K562 (cell line): ENCODE measurements at regions not wholly inside any gene's neighbourhood (a gene's known extent, or its start where the extent isn't known, plus 50 kb on each side); places are given as distances from the start of the nearest gene placed in this dataset.
A peak's percentile ranks its signal among the peaks of the same experiment; 100 is the strongest.

ENCODE experiments used
- CXXC5 ChIP-seq: fragments of 250-450 bp; sonication (Bioruptor Pico); IDR thresholded peaks from 2 replicates; pipeline ENCODE4 v1.8.0; 2022; ENCODE audit warnings: inconsistent platforms, mild to moderate bottlenecking, moderate library complexity
- FOXA1 ChIP-seq: fragments of 450-650 bp; IDR thresholded peaks from 2 replicates; pipeline ENCODE4 v1.6.1; 2016; ENCODE audit warnings: mild to moderate bottlenecking, borderline replicate concordance
- FOXA3 ChIP-seq, 2 experiments: fragments of 450-650 bp in 1 of 2; sonication (generic) in 1 of 2; formaldehyde crosslinking; IDR thresholded peaks in 1 of 2; conservative IDR thresholded peaks in 1 of 2; 2 replicates each; pipeline versions ENCODE4 v1.4.0 to v1.8.0; 2020 to 2022; ENCODE audit warnings: mild to moderate bottlenecking in 2 of 2, missing genetic modification reagents in 1 of 2
- GABPA ChIP-seq: fragments of 200-800 bp; sonication (Bioruptor generic); conservative IDR thresholded peaks from 2 replicates; pipeline ENCODE4 v1.6.1; 2016; ENCODE audit warnings: low read depth, missing genetic modification characterization, missing compliant biosample characterization
- HDAC1 ChIP-seq, 2 experiments: fragments of 450-650 bp; IDR thresholded peaks; 2 replicates each; pipeline ENCODE4 v1.6.1; 2016 to 2017; ENCODE audit warnings: inconsistent platforms in 1 of 2, mild to moderate bottlenecking in 1 of 2, moderate library complexity in 1 of 2
- HDAC8 ChIP-seq: fragments of 450-650 bp; IDR thresholded peaks from 2 replicates; pipeline ENCODE4 v1.6.1; 2016; ENCODE audit warnings: mild to moderate bottlenecking, missing genetic modification characterization, moderate library complexity, missing compliant biosample characterization
- HNRNPLL ChIP-seq: fragments of 200-400 bp; formaldehyde crosslinking; IDR thresholded peaks from 2 replicates; pipeline ENCODE4 v1.6.1; 2017; ENCODE audit warnings: low read length, low read depth, mild to moderate bottlenecking; ENCODE audit not compliant: poor library complexity, severe bottlenecking
- NUFIP1 ChIP-seq: fragments of 450-650 bp; IDR thresholded peaks from 2 replicates; pipeline ENCODE4 v1.6.1; 2018; ENCODE audit not compliant: partially characterized antibody
- PHF8 ChIP-seq: fragments of 200-600 bp; sonication (generic); IDR thresholded peaks from 2 replicates; pipeline ENCODE4 v1.6.1; 2012; ENCODE audit warnings: mixed run types, mild to moderate bottlenecking, inconsistent platforms, low read length, moderate library complexity, borderline replicate concordance
- SMAD3 ChIP-seq: fragments of 450-650 bp; formaldehyde crosslinking; conservative IDR thresholded peaks from 2 replicates; pipeline ENCODE4 v1.4.0; 2020; ENCODE audit warnings: mild to moderate bottlenecking
- SRSF1 ChIP-seq: fragments of 200-400 bp; formaldehyde crosslinking; IDR thresholded peaks from 2 replicates; pipeline ENCODE4 v1.6.1; 2017; ENCODE audit warnings: mild to moderate bottlenecking, low read depth, low read length, moderate library complexity
- ZBTB1 ChIP-seq: sonication (generic); formaldehyde crosslinking; IDR thresholded peaks from 2 replicates; pipeline ENCODE4 v1.8.1; 2023; ENCODE audit warnings: missing genetic modification reagents, low read depth, mild to moderate bottlenecking, borderline replicate concordance
- ZBTB7A ChIP-seq: IDR thresholded peaks from 2 replicates; pipeline ENCODE4 v1.6.1; 2011; ENCODE audit warnings: low read depth, mild to moderate bottlenecking, low read length, moderate library complexity, borderline replicate concordance; ENCODE audit not compliant: control insufficient read depth
- ZNF324 ChIP-seq: fragments of 250-450 bp; sonication (Bioruptor Pico); IDR thresholded peaks from 2 replicates; pipeline ENCODE4 v1.4.0; 2020; ENCODE audit warnings: mild to moderate bottlenecking
- TF ChIP-seq, protein P1 (sequence below): fragments of 450-650 bp; formaldehyde crosslinking; IDR thresholded peaks from 2 replicates; pipeline ENCODE4 v1.4.0; 2020; ENCODE audit warnings: mild to moderate bottlenecking, moderate library complexity
- TF ChIP-seq, protein P2 (sequence below): sonication (generic); formaldehyde crosslinking; IDR thresholded peaks from 2 replicates; pipeline ENCODE4 v1.5.0; 2020; ENCODE audit warnings: missing genetic modification reagents
- TF ChIP-seq, protein P3 (sequence below): fragments of 250-450 bp; sonication (Bioruptor Pico); IDR thresholded peaks from 2 replicates; pipeline ENCODE4 v1.4.0; 2020; ENCODE audit warnings: mild to moderate bottlenecking

DNA sequence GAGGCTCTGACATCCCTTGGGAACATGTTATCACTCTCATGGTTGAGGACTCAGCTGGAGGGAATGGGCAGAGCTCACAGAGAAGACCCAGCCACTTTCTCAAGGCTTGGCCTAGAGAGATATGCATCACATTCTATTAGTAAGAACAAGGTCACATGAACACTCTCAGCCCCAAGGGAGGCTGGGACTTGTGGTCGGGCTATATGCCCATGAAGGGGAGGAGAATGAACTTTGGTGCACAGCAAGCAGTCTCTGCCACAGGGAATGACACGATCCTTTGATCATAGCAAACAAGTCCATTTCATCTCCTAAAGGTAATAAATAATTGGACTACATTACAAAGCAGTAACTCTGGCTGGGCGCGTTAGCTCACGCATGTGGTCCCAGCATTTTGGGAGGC lies 105.7 kb downstream of the SYF2 start (continued):
- TF ChIP-seq, protein P1, sequence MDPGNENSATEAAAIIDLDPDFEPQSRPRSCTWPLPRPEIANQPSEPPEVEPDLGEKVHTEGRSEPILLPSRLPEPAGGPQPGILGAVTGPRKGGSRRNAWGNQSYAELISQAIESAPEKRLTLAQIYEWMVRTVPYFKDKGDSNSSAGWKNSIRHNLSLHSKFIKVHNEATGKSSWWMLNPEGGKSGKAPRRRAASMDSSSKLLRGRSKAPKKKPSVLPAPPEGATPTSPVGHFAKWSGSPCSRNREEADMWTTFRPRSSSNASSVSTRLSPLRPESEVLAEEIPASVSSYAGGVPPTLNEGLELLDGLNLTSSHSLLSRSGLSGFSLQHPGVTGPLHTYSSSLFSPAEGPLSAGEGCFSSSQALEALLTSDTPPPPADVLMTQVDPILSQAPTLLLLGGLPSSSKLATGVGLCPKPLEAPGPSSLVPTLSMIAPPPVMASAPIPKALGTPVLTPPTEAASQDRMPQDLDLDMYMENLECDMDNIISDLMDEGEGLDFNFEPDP (CRISPR knock-in tag), result no peak
- no peak for TF ChIP-seq NUFIP1
- TF ChIP-seq, protein P2, sequence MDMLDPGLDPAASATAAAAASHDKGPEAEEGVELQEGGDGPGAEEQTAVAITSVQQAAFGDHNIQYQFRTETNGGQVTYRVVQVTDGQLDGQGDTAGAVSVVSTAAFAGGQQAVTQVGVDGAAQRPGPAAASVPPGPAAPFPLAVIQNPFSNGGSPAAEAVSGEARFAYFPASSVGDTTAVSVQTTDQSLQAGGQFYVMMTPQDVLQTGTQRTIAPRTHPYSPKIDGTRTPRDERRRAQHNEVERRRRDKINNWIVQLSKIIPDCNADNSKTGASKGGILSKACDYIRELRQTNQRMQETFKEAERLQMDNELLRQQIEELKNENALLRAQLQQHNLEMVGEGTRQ (CRISPR knock-in tag), result peak; percentile 68
- no peak for TF ChIP-seq HNRNPLL
- TF ChIP-seq, protein P3, sequence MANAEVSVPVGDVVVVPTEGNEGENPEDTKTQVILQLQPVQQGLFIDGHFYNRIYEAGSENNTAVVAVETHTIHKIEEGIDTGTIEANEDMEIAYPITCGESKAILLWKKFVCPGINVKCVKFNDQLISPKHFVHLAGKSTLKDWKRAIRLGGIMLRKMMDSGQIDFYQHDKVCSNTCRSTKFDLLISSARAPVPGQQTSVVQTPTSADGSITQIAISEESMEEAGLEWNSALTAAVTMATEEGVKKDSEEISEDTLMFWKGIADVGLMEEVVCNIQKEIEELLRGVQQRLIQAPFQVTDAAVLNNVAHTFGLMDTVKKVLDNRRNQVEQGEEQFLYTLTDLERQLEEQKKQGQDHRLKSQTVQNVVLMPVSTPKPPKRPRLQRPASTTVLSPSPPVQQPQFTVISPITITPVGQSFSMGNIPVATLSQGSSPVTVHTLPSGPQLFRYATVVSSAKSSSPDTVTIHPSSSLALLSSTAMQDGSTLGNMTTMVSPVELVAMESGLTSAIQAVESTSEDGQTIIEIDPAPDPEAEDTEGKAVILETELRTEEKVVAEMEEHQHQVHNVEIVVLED, result no peak
- no peak for TF ChIP-seq SMAD3 (CRISPR knock-in tag)
- TF ChIP-seq SRSF1, result no peak
- no peak for TF ChIP-seq FOXA3 (CRISPR knock-in tag; conservative IDR thresholded peaks at IDR 0.05 in 1 of 2, IDR thresholded peaks at IDR 0.05 in 1 of 2)
- TF ChIP-seq HDAC8 (tag), result no peak
- no peak for TF ChIP-seq CXXC5 (CRISPR knock-in tag)
- TF ChIP-seq HDAC1 (IDR thresholded peaks at IDR 0.05), result no peak
- no peak for TF ChIP-seq ZBTB1 (CRISPR knock-in tag)
- TF ChIP-seq ZNF324 (CRISPR knock-in tag), result no peak
- no peak for TF ChIP-seq FOXA1
- TF ChIP-seq GABPA (tag), result no peak
- no peak for TF ChIP-seq PHF8
- TF ChIP-seq ZBTB7A, result no peak
